Panc1 (cell line): ENCODE measurements at regions not wholly inside any gene's neighbourhood (a gene's known extent, or its start where the extent isn't known, plus 50 kb on each side); places are given as distances from the start of the nearest gene placed in this dataset.

ENCODE experiments used
- ATAC-seq: fragments of 200-7000 bp; cut with Tn5 transposase; 2 replicates; pipeline ENCODE4 v1.9.1; 2020; ENCODE audit warnings: mild to moderate bottlenecking, moderate library complexity
- BruUV-seq: library from RNA; stranded (reverse); fragments of 400-500 nt; replicated peaks from 2 replicates; lab custom pipeline; 2021; lab: Mats Ljungman, UMichigan
- CTCF ChIA-PET: fragments of 300-600 bp; sonication (Branson Sonifier 250); formaldehyde crosslinking; loops from one replicate; lab custom pipeline; 2022; ENCODE audit warnings: antibody characterized with exemption; lab: Charles Lee
- POLR2A ChIA-PET: fragments of 300-600 bp; sonication (Branson Sonifier 250); formaldehyde crosslinking; loops from one replicate; lab custom pipeline; 2022; ENCODE audit warnings: antibody characterized with exemption; lab: Charles Lee
- DNase-seq: peaks from one replicate; pipeline ENCODE4 v3.0.0-alpha.2; 2010; ENCODE audit warnings: low read depth, low spot score
- H3K27ac ChIP-seq: 2 replicates; pipeline ENCODE4 v1.5.1; 2011; ENCODE audit warnings: mild to moderate bottlenecking, low read length, inconsistent platforms
- H3K27me3 ChIP-seq: fragments of 200-500 bp; sonication (Bioruptor generic); 2 replicates; pipeline ENCODE4 v1.6.0; 2014; ENCODE audit warnings: low read length, inconsistent platforms; ENCODE audit not compliant: control insufficient read depth, insufficient read depth
- H3K36me3 ChIP-seq: fragments of 200-500 bp; sonication (Bioruptor generic); 2 replicates; pipeline ENCODE4 v1.5.1; 2014; ENCODE audit warnings: inconsistent platforms, mild to moderate bottlenecking, low read length, moderate library complexity; ENCODE audit not compliant: control insufficient read depth, insufficient read depth
- H3K4me1 ChIP-seq: 2 replicates; pipeline ENCODE4 v1.5.1; 2011; ENCODE audit warnings: inconsistent platforms, mild to moderate bottlenecking, low read length, moderate library complexity; ENCODE audit not compliant: control insufficient read depth, insufficient read depth
- H3K4me3 ChIP-seq, 2 experiments: 2 replicates each; pipeline ENCODE4 v1.5.1; 2011 to 2012; ENCODE audit warnings: low read depth in 2 of 2, low read length in 2 of 2, mild to moderate bottlenecking in 2 of 2, inconsistent platforms in 1 of 2, moderate library complexity in 1 of 2
- H3K9me3 ChIP-seq: fragments of 200-500 bp; sonication (Bioruptor generic); 2 replicates; pipeline ENCODE4 v1.5.1; 2014; ENCODE audit warnings: low read depth, mild to moderate bottlenecking, inconsistent platforms, low read length, moderate library complexity; ENCODE audit not compliant: control insufficient read depth, insufficient read depth
- POLR2AphosphoS5 ChIP-seq: IDR thresholded peaks from 2 replicates; pipeline ENCODE4 v1.6.1; 2012; ENCODE audit warnings: mild to moderate bottlenecking, low read depth, low read length, moderate library complexity
- SIN3A ChIP-seq: IDR thresholded peaks from 2 replicates; pipeline ENCODE4 v1.6.1; 2012; ENCODE audit warnings: low read depth, mild to moderate bottlenecking, low read length, moderate library complexity, borderline replicate concordance; ENCODE audit not compliant: insufficient read depth
- TCF7L2 ChIP-seq: IDR thresholded peaks from 2 replicates; pipeline ENCODE4 v1.6.1; 2011; ENCODE audit warnings: mild to moderate bottlenecking, low read depth, low read length, inconsistent platforms
- in situ Hi-C: cut with HindIII; loops from 2 replicates; pipeline ENCODE4 v1.10.0; 2016; ENCODE audit warnings: low sequenced_read_pairs, low pct_unique_long_range_greater_than_20kb
- intact Hi-C: fragments of 100-400 bp; cut with micrococcal nuclease; formaldehyde crosslinking; loops from one replicate; pipeline ENCODE4 v1.10.0; 2022; ENCODE audit not compliant: unreplicated experiment
- TF ChIP-seq, protein P1 (sequence below), 2 experiments: IDR thresholded peaks; 2 replicates each; pipeline ENCODE4 v1.6.1; 2011 to 2012; ENCODE audit warnings: low read depth in 2 of 2, control low read depth in 1 of 2, low read length in 1 of 2, mild to moderate bottlenecking in 1 of 2, moderate library complexity in 1 of 2; ENCODE audit not compliant: insufficient read depth in 1 of 2
- TF ChIP-seq, protein P2 (sequence below): fragments of 450-650 bp; IDR thresholded peaks from 2 replicates; pipeline ENCODE4 v1.5.1; 2017; ENCODE audit warnings: mild to moderate bottlenecking

DNA sequence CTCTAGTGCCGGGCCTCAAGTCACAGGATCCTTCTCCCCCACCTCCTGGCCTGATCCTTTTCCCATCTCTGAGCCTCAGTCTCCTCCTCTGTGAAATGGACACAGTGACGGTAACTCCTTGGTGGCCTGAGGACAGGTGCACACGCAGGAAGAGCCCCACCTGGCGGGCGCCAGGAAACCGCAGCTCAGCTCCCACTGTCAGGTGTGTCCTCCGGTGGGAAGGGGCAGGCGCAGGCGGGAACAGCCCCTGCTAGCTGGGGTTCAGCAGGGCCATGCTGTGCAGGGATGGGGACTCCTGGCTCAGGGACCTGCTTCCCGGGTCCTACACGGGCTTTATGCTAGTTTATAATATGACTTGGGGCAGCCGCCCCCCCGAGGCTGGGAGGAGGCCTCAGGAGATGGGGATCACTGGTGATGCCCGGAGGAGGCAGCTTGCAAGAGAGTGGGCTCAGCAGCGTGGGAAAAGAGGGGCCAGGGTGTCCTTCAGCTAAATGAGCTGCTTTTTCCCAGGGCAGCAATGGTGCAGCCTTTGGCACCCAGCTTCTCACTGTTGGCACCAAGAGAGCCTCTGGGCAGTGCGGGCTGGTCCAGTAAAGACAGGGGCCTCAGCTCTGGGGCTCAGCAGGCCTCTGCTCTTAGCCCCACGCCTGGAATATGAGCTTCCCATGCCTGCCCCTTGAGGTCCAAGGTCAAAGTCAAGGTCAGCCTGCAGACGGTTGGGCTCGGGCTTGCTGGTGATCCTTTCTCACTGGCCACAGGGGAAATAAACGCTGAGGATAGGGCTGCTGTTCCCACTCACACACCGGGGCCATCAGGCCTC is 68.0 kb upstream of the FAM20C start:
- ATAC-seq: 0 out of 2 replicates have a peak, but pooled peaks have one; percentile 51
- no TSS peak for BruUV-seq
- DNase-seq: no peak
- ChIA-PET POLR2A (no interaction called here), CTCF (no interaction called here)
- intact Hi-C loops (no loop called here), in situ Hi-C loops (no loop called here)
- TF ChIP-seq, protein P1, sequence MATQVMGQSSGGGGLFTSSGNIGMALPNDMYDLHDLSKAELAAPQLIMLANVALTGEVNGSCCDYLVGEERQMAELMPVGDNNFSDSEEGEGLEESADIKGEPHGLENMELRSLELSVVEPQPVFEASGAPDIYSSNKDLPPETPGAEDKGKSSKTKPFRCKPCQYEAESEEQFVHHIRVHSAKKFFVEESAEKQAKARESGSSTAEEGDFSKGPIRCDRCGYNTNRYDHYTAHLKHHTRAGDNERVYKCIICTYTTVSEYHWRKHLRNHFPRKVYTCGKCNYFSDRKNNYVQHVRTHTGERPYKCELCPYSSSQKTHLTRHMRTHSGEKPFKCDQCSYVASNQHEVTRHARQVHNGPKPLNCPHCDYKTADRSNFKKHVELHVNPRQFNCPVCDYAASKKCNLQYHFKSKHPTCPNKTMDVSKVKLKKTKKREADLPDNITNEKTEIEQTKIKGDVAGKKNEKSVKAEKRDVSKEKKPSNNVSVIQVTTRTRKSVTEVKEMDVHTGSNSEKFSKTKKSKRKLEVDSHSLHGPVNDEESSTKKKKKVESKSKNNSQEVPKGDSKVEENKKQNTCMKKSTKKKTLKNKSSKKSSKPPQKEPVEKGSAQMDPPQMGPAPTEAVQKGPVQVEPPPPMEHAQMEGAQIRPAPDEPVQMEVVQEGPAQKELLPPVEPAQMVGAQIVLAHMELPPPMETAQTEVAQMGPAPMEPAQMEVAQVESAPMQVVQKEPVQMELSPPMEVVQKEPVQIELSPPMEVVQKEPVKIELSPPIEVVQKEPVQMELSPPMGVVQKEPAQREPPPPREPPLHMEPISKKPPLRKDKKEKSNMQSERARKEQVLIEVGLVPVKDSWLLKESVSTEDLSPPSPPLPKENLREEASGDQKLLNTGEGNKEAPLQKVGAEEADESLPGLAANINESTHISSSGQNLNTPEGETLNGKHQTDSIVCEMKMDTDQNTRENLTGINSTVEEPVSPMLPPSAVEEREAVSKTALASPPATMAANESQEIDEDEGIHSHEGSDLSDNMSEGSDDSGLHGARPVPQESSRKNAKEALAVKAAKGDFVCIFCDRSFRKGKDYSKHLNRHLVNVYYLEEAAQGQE (IDR thresholded peaks at IDR 0.05; ENCODE audit: insufficient read depth in 1 of 2, low read depth in 2 of 2, low read length in 1 of 2): no peak
- TF ChIP-seq TCF7L2 (no peak), POLR2AphosphoS5 (no peak)
- TF ChIP-seq, protein P2, sequence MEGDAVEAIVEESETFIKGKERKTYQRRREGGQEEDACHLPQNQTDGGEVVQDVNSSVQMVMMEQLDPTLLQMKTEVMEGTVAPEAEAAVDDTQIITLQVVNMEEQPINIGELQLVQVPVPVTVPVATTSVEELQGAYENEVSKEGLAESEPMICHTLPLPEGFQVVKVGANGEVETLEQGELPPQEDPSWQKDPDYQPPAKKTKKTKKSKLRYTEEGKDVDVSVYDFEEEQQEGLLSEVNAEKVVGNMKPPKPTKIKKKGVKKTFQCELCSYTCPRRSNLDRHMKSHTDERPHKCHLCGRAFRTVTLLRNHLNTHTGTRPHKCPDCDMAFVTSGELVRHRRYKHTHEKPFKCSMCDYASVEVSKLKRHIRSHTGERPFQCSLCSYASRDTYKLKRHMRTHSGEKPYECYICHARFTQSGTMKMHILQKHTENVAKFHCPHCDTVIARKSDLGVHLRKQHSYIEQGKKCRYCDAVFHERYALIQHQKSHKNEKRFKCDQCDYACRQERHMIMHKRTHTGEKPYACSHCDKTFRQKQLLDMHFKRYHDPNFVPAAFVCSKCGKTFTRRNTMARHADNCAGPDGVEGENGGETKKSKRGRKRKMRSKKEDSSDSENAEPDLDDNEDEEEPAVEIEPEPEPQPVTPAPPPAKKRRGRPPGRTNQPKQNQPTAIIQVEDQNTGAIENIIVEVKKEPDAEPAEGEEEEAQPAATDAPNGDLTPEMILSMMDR: no peak
- H3K9me3 ChIP-seq: no peaks in the 10 kb centered on the region
- no peaks in the 10 kb centered on the region for H3K36me3 ChIP-seq
- H3K4me3 ChIP-seq: no peak overlapping the region
- no peak overlapping the region for H3K27ac ChIP-seq
- no peaks in the 10 kb centered on the region for H3K4me1 ChIP-seq
- no peaks in the 10 kb centered on the region; the same call in 1 of the 2 replicates for H3K27me3 ChIP-seq

DNA sequence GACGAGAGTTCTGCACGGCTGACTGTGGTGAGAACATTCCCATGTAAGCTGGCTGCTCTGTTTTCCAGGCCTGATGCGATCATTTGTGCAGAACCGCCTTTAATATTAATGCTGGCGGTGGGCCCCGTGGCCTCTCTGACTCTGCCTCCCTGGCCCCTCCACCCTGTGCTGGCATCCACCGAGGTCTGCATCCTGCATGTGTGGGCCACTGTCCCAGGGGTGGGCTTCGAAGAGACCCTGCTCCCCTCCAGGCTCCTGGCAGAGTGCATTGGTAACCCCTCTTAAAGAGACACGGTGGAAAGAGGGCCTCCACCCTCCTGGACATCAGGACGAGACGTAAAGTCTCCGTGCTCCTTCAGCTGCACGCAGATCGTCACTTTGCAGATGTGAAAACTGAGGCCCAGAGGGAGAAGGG is 67.3 kb upstream of the FAM20C start:
- H3K27me3 ChIP-seq: no peaks in the 10 kb centered on the region; the same call in 1 of the 2 replicates
- H3K9me3 ChIP-seq: no peaks in the 10 kb centered on the region
- no peak for TF ChIP-seq TCF7L2
- TF ChIP-seq POLR2AphosphoS5: no peak
- TF ChIP-seq, protein P1 (IDR thresholded peaks at IDR 0.05; ENCODE audit: insufficient read depth in 1 of 2, low read depth in 2 of 2, low read length in 1 of 2): no peak
- TF ChIP-seq, protein P2: no peak
- no peak for TF ChIP-seq SIN3A
- in situ Hi-C loops (no loop called here), intact Hi-C loops (no loop called here)
- DNase-seq (no peak), ATAC-seq (no peak)
- ChIA-PET POLR2A (no interaction called here), CTCF (no interaction called here)
- no peaks in the 10 kb centered on the region for H3K36me3 ChIP-seq
- H3K4me3 ChIP-seq: no peak overlapping the region
- BruUV-seq: no TSS peak
- no peak overlapping the region for H3K27ac ChIP-seq
- no peaks in the 10 kb centered on the region for H3K4me1 ChIP-seq
